ENCODE measurements at regions not wholly inside any gene's neighbourhood (a gene's known extent, or its start where the extent isn't known, plus 50 kb on each side); places are given as distances from the start of the nearest gene placed in this dataset.

DNA sequence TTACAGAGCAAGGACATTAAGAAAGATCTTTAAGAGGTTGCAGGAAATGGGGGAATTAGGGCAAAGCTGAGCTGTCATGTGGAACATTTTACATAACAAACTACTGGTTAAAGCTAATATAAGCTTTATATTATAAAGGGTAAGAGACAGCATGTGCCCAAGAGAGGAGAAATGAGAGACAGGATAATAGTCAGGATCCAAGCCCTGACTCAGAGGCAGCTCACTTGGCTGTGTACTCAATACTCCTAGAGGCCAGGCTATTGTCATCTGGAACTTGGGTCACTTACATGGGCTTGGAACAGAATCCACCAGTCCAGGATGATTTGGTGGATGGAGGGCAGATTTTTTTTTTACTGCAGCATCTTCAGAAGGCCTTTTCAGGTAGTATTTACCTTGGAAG lies 418.6 kb upstream of the ZMIZ1 start:
- H3K27ac ChIP-seq: no peak overlapping the region
- TF ChIP-seq, protein P1, sequence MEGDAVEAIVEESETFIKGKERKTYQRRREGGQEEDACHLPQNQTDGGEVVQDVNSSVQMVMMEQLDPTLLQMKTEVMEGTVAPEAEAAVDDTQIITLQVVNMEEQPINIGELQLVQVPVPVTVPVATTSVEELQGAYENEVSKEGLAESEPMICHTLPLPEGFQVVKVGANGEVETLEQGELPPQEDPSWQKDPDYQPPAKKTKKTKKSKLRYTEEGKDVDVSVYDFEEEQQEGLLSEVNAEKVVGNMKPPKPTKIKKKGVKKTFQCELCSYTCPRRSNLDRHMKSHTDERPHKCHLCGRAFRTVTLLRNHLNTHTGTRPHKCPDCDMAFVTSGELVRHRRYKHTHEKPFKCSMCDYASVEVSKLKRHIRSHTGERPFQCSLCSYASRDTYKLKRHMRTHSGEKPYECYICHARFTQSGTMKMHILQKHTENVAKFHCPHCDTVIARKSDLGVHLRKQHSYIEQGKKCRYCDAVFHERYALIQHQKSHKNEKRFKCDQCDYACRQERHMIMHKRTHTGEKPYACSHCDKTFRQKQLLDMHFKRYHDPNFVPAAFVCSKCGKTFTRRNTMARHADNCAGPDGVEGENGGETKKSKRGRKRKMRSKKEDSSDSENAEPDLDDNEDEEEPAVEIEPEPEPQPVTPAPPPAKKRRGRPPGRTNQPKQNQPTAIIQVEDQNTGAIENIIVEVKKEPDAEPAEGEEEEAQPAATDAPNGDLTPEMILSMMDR (IDR thresholded peaks at IDR 0.05): no peak
- TF ChIP-seq ZFX (IDR thresholded peaks at IDR 0.05; ENCODE audit: borderline replicate concordance): no peak

DNA sequence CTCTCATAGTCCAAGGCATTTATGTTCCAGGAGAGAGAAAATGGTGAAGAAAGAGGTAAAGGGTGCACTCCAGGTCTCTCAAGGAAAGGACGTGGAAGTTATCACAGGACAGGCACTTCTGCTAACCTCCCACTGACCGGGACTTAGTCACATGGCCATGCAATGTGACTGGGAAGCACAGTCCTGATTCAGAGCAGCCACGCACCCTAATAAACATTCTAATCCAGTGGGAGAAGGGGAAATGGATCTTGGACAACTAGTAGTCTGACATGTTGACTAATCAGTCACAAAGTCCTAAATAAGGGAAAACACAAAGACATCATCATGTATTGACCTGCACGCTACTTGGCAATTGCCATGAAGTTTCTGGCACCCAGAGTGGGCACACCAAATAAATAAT lies 417.5 kb upstream of the ZMIZ1 start:
- TF ChIP-seq, protein P1 (IDR thresholded peaks at IDR 0.05): no peak
- TF ChIP-seq ZFX (IDR thresholded peaks at IDR 0.05; ENCODE audit: borderline replicate concordance): no peak
- no peak overlapping the region for H3K27ac ChIP-seq

DNA sequence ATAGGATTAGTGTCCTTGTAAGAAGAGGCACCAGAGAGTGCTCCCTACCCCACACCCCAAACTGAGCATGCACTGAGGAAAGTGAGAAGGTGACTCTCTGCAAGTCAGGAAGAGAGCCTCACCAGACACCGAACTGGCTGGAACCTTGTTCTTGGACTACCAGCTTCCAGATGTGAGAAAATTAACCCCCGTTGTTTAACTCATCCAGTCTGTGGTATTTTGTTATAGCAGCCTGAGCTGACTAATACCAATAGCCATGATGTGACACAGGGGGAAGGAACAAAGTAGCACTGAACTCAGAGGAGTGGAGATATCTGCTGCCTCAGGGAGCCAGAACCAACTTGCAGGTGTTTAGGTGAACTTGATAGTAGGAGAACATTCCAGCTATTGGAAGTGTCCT lies 415.2 kb upstream of the ZMIZ1 start:
- TF ChIP-seq, protein P1 (IDR thresholded peaks at IDR 0.05): no peak
- no peak for TF ChIP-seq ZFX (IDR thresholded peaks at IDR 0.05; ENCODE audit: borderline replicate concordance)

DNA sequence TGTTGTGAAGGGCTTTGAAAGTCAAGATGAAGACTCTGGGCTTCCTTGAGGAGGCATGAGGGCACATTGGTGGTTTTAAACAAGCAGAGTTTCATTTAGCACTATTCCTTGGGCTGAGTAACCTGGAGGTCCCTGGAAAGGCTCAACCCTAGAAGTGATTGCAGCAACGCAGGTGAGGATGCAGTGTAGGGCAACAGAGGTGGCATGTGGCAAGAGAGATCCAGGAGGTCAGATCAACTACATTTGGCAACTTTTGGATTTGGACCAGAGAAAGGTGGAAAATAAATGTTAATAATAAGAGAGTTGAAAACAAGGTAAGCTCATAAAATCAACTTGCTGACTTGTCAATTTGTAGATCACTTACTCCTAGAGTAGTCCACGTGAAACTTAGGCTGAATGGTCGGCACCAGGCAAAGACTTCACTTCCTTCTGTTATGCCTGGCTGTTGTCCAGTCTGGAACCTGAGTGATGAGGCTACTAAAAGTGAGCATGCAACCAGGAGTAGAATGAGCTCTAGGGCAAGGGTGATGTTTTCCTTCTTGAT lies 414.6 kb upstream of the ZMIZ1 start:
- H3K27ac ChIP-seq: no peak overlapping the region

More for the DNA sequence above, 415.2 kb upstream of the ZMIZ1 start:
- no peak overlapping the region for H3K27ac ChIP-seq

DNA sequence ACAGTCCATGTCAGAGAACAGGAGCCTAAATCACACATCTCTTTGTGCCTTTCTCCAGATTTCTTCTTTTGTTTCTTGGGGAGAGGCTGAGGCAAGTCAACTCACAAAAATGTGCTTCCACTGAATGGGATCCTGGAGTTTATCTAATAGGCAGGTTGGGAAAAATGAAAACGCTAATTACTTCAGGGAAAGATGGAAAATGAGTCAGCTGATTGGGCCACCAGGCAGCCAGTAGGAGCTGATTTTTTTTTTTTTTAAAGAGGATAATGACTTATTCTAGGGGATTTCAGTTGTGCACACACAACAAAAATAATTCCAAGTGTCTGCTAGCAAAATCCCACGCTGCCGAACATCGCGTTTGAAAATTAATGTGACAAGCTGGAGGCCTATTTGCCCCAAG lies 412.8 kb upstream of the ZMIZ1 start:
- no peak for TF ChIP-seq ZFX (IDR thresholded peaks at IDR 0.05; ENCODE audit: borderline replicate concordance)
- TF ChIP-seq, protein P1 (IDR thresholded peaks at IDR 0.05): no peak
- H3K27ac ChIP-seq: no peak overlapping the region

More for the DNA sequence above, 414.6 kb upstream of the ZMIZ1 start:
- no peak for TF ChIP-seq ZFX (IDR thresholded peaks at IDR 0.05; ENCODE audit: borderline replicate concordance)
- TF ChIP-seq, protein P1 (IDR thresholded peaks at IDR 0.05): no peak

DNA sequence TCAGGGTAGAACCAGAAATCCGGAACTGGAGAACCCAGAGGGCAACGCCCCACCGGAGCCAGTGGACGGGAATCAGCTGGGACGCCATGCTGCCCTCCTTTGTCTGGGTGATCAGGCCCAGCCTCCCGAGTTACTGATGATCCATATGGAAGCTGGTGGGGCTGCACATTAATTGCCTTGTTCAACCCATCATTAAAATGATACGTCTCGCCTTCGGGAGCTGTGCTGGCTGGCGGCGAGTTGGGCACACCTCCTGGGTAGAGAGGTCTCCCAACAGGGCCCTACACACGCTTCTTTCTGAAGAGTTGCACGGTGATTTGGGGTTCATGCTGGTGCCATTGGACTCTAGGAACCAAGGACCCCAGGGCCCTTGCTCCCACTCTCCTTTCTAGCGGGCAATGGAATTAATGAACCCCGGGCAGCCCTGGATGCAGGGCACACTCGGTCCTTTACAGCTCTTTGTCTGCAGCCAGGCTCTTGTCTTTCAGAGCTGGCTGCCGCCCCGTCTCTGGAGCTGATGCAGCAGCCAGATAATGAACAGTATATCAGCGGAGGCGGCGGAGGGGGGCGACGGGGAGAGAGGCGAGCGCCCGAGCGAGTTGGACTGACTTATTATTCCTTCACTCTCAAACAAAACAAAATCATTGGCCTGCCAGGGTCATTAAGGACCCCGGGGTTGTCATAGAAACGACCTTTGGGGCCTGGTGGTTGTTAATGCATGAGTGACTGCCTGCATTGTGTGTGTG lies 412.2 kb upstream of the ZMIZ1 start:
- TF ChIP-seq, protein P1 (IDR thresholded peaks at IDR 0.05): no peak
- no peak for TF ChIP-seq ZFX (IDR thresholded peaks at IDR 0.05; ENCODE audit: borderline replicate concordance)
- no peak overlapping the region for H3K27ac ChIP-seq

DNA sequence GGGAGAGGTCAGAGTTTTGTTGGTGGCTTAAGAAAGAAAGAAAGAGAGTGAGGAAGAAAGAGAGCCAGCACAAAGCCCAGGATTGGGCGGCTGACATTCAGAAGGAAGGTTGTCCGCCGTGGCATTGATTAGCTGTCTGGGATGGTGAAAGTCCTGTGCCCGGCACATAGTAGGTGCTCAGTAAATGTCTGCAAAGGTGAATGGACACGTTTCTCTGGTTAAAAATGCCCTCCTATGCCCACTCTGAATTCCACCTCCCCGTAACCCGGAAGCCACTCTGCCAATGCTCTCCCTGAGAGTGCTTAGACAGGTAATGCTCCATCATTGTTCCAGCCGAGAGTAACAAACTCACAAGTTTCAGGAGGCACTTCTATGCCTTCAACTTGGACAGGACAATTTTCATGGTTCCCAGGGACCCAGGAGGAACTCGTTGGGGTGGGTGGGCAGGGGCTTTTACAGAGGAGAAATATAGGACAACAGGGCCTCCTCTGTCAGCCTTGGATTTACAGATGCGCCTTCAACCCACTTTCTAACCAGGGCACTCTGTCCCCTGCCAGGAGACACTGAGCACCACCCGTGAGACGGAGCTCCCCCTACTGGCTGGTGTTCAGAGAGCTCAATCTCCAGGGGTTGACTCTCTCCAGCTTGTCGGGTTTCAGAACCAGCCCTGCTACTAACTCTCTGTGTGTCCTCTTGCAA lies 411.5 kb upstream of the ZMIZ1 start:
- no peak for TF ChIP-seq ZFX (IDR thresholded peaks at IDR 0.05; ENCODE audit: borderline replicate concordance)
- TF ChIP-seq, protein P1 (IDR thresholded peaks at IDR 0.05): peak; percentile 79
- no peak overlapping the region for H3K27ac ChIP-seq

Data from 22Rv1 (cell line).